Effector CD8-positive, alpha-beta T cell (primary cell): ENCODE measurements at regions not wholly inside any gene's neighbourhood (a gene's known extent, or its start where the extent isn't known, plus 50 kb on each side); places are given as distances from the start of the nearest gene placed in this dataset.

Experiments
- DNase-seq: peaks from one replicate; lab custom pipeline; 2025; lab: John Stamatoyannopoulos, UW

DNA sequence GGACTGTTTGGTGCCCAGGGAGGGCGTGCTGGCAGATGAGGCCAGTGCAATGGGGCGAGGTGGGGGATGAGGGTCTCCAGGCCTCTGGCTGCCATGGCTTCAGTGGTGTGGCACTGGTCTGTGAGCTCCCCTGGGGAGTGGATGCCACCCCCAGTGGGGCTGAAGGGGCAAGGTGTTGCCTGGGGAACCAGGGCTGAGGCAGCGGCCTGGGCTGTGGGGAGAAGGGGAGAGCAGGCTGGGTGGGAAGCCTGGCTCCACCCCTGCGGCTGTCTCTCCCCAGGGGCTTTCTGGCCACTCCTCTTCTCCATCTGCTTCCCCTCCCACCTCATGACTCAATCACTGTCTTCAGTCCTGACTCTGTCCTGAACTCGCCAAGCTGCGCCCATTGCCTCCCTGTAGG lies 88.4 kb upstream of the TLE3 start:
- no peak for DNase-seq

GRCh38 chr15:70185251-70185711 lies 87.6 kb upstream of the TLE3 start:
- no peak for DNase-seq

DNA sequence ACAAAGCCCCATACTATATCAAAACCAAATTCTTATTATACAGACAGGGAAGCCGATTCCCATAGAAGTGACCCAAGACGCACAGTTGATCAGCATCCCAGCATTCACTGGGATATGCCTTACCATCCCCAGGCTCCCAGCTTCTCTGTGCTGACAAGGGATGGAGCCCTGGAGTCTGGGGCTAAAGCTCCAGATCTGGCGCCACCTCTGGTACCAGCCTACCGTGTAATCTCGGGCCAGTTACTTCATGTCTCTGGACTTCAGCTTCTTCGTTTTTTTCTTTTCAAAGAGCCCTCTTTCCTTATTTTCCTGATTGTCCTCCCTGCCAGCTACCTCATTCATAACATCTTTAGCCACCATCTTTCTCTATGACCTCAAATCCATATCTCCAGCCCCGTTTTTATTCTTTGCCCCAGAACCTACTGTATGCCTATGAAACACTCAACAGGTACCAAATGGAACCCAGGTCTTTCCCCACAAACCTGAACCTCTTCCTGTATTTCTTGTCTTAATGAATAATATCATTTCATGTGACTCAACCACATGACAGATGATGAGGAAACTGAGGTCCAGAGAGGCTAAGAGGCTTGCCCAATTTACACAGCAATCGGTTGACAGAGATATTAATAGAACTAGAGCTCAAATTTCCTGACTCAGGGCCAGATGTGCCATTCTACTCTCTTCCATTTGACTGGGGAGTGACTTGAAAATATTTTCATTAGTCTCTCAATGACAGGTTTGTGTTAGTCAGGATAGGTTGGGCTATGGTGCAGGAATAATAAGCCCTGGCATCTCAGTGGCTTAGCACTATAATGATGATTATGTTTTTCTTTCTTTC lies 85.4 kb upstream of the TLE3 start:
- DNase-seq: no peak

DNA sequence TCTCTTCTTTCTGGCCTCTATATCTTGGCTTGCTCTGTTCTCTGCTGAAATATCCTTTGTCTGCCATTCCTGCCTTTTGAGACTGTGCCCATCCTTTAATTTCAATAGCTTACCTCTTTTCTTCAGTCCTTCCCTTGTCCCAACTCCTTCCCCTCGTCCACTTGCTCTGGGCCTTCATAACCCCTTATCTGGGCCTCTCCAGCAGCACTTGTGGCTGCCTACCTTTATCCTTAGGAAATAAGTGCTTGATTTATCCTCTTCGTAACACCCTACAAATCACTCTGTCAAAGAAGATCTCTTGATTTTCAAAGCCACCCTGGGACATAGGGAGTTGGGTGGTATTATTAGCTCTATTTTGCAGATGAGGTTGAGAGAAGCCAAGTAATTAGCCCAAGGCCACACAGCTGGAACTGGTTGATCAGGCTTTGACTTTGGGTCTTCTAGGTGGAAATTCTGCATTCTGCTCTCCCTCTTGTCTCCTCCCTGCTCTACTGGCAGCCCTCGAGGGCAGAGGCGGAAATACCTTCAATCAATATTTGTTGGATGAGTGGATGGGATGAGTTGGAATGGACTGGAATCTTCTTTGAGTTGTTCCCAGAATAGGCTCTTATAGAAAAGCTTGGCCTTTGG lies 84.0 kb upstream of the TLE3 start:
- DNase-seq: no peak

- DNase-seq: no peak
These were observed 82.6 kb upstream of the TLE3 start for GRCh38 chr15:70180186-70180875.

GRCh38 chr15:70179309-70179892 lies 81.7 kb upstream of the TLE3 start:
- DNase-seq: no peak

DNA sequence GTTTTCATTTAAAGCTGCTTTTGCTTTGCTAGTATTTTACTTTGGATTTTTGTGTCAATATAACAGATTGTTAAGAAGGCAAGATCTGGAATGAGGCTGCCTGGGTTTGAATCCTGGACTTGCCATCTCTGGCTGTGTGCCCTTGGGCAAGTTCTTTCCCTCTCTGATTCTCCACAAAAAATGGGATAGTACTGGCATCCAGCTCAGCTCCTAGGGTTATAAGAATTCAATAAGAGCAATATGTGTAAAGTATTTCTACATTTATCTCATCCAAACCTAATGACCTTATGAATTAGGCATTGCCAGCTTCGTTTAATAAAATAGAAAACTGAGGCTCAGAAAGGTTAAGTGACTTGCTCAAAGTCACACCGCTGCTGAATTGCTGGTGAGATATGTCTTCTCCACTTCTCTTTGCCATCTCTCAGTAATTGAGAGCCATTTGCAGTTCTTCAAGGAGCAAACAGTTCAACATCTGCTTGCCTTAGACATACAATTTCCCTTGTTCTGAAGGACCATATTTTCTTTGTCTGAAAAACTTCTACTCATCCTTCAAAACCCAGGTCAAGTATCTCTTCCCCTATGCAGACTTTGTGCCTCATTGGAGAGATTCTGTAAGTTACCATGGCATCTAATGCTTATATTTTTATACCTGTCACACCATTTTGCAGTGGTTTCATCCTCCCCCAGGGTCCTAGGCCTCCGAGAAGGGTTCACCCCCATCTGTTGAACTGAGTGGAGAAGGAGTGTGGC lies 80.8 kb upstream of the TLE3 start:
- no peak for DNase-seq

GRCh38 chr15:70172566-70173225 lies 75.0 kb upstream of the TLE3 start:
- no peak for DNase-seq

GRCh38 chr15:70172124-70172523 lies 74.4 kb upstream of the TLE3 start:
- no peak for DNase-seq

GRCh38 chr15:70171256-70171886 lies 73.7 kb upstream of the TLE3 start:
- no peak for DNase-seq

GRCh38 chr15:70170096-70170699 lies 72.5 kb upstream of the TLE3 start:
- DNase-seq: no peak

- no peak for DNase-seq
These were observed 71.4 kb upstream of the TLE3 start for GRCh38 chr15:70169147-70169546.

DNA sequence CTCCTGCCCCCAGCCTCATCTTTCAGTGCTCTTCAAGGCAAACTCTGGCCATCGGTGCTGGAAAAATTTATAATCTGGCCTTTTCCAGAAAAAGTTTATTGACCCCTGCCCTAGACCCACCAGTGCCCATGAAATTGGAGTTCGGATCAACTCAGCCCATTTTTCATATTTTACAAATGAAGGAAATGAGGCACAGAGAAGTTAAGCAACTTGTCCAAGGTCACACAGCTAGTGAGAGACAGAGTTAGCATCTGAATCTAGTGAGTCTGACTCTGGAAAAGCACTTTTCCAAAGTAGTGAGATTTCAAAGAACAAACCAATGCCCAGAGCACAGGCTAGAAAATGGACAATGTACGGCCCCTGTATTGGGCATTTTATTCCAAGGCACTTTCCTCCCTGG lies 69.4 kb upstream of the TLE3 start:
- DNase-seq: no peak

- no peak for DNase-seq
These were observed 68.9 kb upstream of the TLE3 start for GRCh38 chr15:70166506-70167087.

DNA sequence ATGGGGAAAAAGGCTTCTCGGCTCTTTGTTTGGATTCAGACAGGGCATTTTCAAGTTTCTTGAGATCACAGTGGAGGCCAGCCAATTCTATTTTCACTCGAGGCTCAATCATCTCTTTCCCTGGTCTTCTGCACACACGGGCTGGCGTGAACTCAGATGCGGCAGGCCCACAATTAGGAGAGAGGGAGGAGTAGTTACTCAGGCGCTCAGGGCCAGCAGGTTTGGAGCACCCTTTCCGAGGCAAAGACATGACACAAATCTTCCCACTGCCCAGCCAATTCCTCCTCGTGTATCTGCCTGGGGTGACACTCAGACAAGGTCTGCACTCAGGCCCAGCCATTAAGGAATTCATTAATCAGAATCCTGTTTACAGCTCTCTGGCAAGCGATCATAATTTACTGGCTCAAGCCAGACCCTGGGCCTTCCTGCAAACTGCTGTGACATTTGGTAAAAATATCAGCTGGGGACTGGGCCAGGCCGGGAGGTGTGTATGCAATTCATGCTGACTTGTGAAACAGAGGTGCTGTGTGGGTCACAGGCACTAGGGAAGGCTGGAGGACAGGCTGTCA lies 68.1 kb upstream of the TLE3 start:
- DNase-seq: no peak

DNA sequence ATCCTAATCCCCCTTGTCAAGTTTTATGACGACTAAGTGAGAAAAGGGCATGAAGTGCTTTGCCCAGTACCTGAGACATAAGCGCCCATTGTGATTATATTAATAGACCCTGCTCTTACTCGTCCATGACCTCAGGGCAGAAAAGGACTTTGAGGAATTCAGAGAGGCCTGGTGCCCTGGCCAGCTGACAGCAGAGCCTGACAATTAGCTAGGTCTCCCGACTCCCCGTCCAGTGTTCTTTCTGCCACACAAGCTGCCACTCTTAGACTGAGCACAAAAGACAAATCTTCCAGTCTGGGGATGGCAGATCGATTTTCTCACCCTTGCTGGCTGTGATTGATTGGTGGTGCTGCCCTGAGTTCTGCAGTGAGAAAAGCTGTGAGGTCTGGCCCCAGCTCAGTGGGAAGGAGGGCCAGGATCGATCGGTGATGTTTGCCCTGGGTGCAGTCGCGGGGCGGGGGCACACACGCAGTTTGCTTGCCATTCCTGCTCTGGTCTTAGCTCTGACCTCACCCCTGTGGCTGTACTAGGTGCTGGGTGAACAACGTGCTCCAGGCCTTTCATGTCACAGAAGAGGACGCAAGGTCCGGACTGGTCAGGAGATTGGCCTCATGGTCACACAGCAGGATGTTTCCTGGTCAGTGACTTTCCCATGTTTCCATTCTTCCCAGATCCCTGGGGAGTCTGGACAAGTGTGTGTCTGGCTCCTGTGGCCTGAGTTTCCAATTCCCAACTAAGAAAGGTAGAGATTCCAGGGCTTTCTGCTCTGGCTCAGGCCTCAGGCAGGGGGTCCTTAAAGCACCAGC lies 67.4 kb upstream of the TLE3 start:
- DNase-seq: no peak

- no peak for DNase-seq
These were observed 66.6 kb upstream of the TLE3 start for GRCh38 chr15:70164156-70164900.
